Esophagus squamous epithelium (tissue), 5 donors: ENCODE measurements at regions not wholly inside any gene's neighbourhood (a gene's known extent, or its start where the extent isn't known, plus 50 kb on each side); places are given as distances from the start of the nearest gene placed in this dataset.

Experiments
- DNase-seq: peaks from one replicate; lab custom pipeline; 2025; lab: John Stamatoyannopoulos, UW
- H3K27ac ChIP-seq, 4 donors: fragments of 200-600 bp; sonication (generic); one replicate each; pipeline ENCODE4 v1.5.1; 2016 to 2019; ENCODE audit warnings: mild to moderate bottlenecking in 1 of 4
- H3K27me3 ChIP-seq, 4 donors: fragments of 200-600 bp; sonication (generic); 1 replicate in 3 of 4; 2 replicates in 1 of 4; pipeline versions ENCODE4 v1.5.1 to v1.6.0; 2017 to 2021; ENCODE audit warnings: antibody characterized with exemption in 1 of 4
- H3K36me3 ChIP-seq, 3 donors: fragments of 200-600 bp; sonication (generic); one replicate each; pipeline ENCODE4 v1.5.1; 2016 to 2019
- H3K4me1 ChIP-seq, 3 donors: fragments of 200-600 bp; sonication (generic); one replicate each; pipeline ENCODE4 v1.5.1; 2017 to 2019
- H3K4me3 ChIP-seq, 4 donors: fragments of 200-600 bp; sonication (generic); 1 replicate in 3 of 4; 2 replicates in 1 of 4; pipeline ENCODE4 v1.5.1; 2016 to 2019; ENCODE audit warnings: mild to moderate bottlenecking in 2 of 4, moderate library complexity in 1 of 4
- H3K9me3 ChIP-seq, 3 donors: fragments of 200-600 bp; sonication (generic); one replicate each; pipeline ENCODE4 v1.5.1; 2016 to 2019
- CTCF ChIP-seq, 6 experiments: fragments of 450-650 bp in 4 of 6; fragments of 200-600 bp in 2 of 6; sonication (generic) in 2 of 6; IDR thresholded peaks; one replicate each; pipeline ENCODE4 v1.5.1; 2016 to 2019; ENCODE audit warnings: antibody characterized with exemption in 6 of 6, mild to moderate bottlenecking in 4 of 6, moderate library complexity in 4 of 6
- POLR2A ChIP-seq, 4 donors: fragments of 450-650 bp; IDR thresholded peaks; one replicate each; pipeline ENCODE4 v1.6.1; 2017; ENCODE audit warnings: antibody characterized with exemption in 4 of 4, mild to moderate bottlenecking in 4 of 4, moderate library complexity in 3 of 4
- WGBS, 2 donors: methylation state at CpG; one replicate each; pipeline ENCODE4 v1.1.5; 2018; 5-methylcytosine and 5-hydroxymethylcytosine counted together
- intact Hi-C: fragments of 100-400 bp; cut with DNase I; formaldehyde crosslinking; loops from one replicate; pipeline ENCODE4 v1.15.0; 2022
- donor health status: DM: yes; HTN: yes; CAD: no.

GRCh38 chr4:14152834-14153519, 525.5 kb upstream of the BOD1L1 start:
- Histone ChIP-seq H3K4me3 (no peak overlapping the region), H3K27ac (no peak overlapping the region), H3K9me3 (no peaks in the 10 kb centered on the region), H3K27me3 (no peaks in the 10 kb centered on the region), H3K36me3 (no peaks in the 10 kb centered on the region), H3K4me1 (no peaks in the 10 kb centered on the region)
- DNase-seq: no peak
- intact Hi-C loops: no loop called here
- no peak for TF ChIP-seq CTCF (IDR thresholded peaks at IDR 0.05)
- no peak for TF ChIP-seq POLR2A (IDR thresholded peaks at IDR 0.05)
- 77 to 82% methylated on average over 4 of the region's 4 CpGs for WGBS, 2 donors

- intact Hi-C loops: no loop called here
- TF ChIP-seq CTCF (IDR thresholded peaks at IDR 0.05): no peak
- TF ChIP-seq POLR2A (IDR thresholded peaks at IDR 0.05): no peak
- H3K4me3 ChIP-seq: no peak overlapping the region
- no peak for DNase-seq
- H3K4me1 ChIP-seq: no peaks in the 10 kb centered on the region
- H3K27me3 ChIP-seq: no peaks in the 10 kb centered on the region
- H3K9me3 ChIP-seq: no peaks in the 10 kb centered on the region
- H3K36me3 ChIP-seq: no peaks in the 10 kb centered on the region
- WGBS, 2 donors: 67 to 68% methylated on average over 3 of the region's 3 CpGs
- no peak overlapping the region for H3K27ac ChIP-seq
Observed at GRCh38 chr4:14155803-14156202, 528.3 kb upstream of the BOD1L1 start.

- Histone ChIP-seq H3K27me3 (no peaks in the 10 kb centered on the region), H3K27ac (no peak overlapping the region), H3K4me1 (no peaks in the 10 kb centered on the region), H3K9me3 (no peaks in the 10 kb centered on the region), H3K4me3 (no peak overlapping the region), H3K36me3 (no peaks in the 10 kb centered on the region)
- no peak for DNase-seq
- TF ChIP-seq POLR2A (IDR thresholded peaks at IDR 0.05) (no peak), CTCF (IDR thresholded peaks at IDR 0.05) (no peak)
- intact Hi-C loops: no loop called here
- WGBS, 2 donors: 46 to 54% methylated on average over 2 of the region's 2 CpGs
Observed at GRCh38 chr4:14157262-14157661, 529.7 kb upstream of the BOD1L1 start.

- H3K27me3 ChIP-seq: no peaks in the 10 kb centered on the region
- H3K9me3 ChIP-seq: no peaks in the 10 kb centered on the region
- no peak overlapping the region for H3K4me3 ChIP-seq
- no peak overlapping the region for H3K27ac ChIP-seq
- WGBS, 2 donors: 34 to 45% methylated on average over 3 of the region's 3 CpGs
- no peak for DNase-seq
- peaks cover 0 to 9% (median 0%) of the 10 kb centered on the region in 3 donors for H3K4me1 ChIP-seq
- TF ChIP-seq CTCF (IDR thresholded peaks at IDR 0.05) (no peak), POLR2A (IDR thresholded peaks at IDR 0.05) (peak in 1 of 4 donors; percentile 35)
- H3K36me3 ChIP-seq: no peaks in the 10 kb centered on the region
- intact Hi-C loops: no loop called here
Observed at GRCh38 chr4:14165222-14165920, 537.8 kb upstream of the BOD1L1 start.

GRCh38 chr4:14167876-14168510, 540.5 kb upstream of the BOD1L1 start:
- Histone ChIP-seq H3K9me3 (no peaks in the 10 kb centered on the region), H3K4me1 (peaks cover 0 to 9% (median 0%) of the 10 kb centered on the region in 3 donors), H3K4me3 (no peak overlapping the region), H3K27ac (no peak overlapping the region), H3K27me3 (no peaks in the 10 kb centered on the region), H3K36me3 (no peaks in the 10 kb centered on the region)
- intact Hi-C loops: no loop called here
- TF ChIP-seq CTCF (IDR thresholded peaks at IDR 0.05) (no peak), POLR2A (IDR thresholded peaks at IDR 0.05) (no peak)
- no peak for DNase-seq
- WGBS, 2 donors: 62 to 69% methylated on average over 8 of the region's 8 CpGs
